Ovary (tissue), 7 donors: ENCODE measurements at regions not wholly inside any gene's neighbourhood (a gene's known extent, or its start where the extent isn't known, plus 50 kb on each side); places are given as distances from the start of the nearest gene placed in this dataset.
A peak's percentile ranks its signal among the peaks of the same experiment; 100 is the strongest.

Experiments used
- DNase-seq, 5 donors: peaks; one replicate each; pipeline ENCODE4 v3.0.0-alpha.2; 2019 to 2020
- H3K27ac ChIP-seq, 2 donors: fragments of 200-600 bp; one replicate each; pipeline versions ENCODE4 v1.5.1 to v1.8.0; 2019 to 2022
- H3K27me3 ChIP-seq: fragments of 200-600 bp; one replicate; pipeline ENCODE4 v1.8.0; 2022
- H3K36me3 ChIP-seq: fragments of 200-600 bp; sonication (generic); one replicate; pipeline ENCODE4 v1.5.1; 2019
- H3K4me1 ChIP-seq: one replicate; pipeline ENCODE4 v1.8.1; 2013; ENCODE audit warnings: mild to moderate bottlenecking, moderate library complexity; ENCODE audit not compliant: insufficient read depth
- H3K4me3 ChIP-seq: fragments of 200-600 bp; sonication (generic); one replicate; pipeline ENCODE4 v1.5.1; 2017
- H3K9me3 ChIP-seq, 2 donors: fragments of 200-600 bp in 1 of 2; sonication (generic) in 1 of 2; one replicate each; pipeline versions ENCODE4 v1.5.1 to v1.8.1; 2013 to 2019; ENCODE audit warnings: mild to moderate bottlenecking in 1 of 2, moderate library complexity in 1 of 2
- CTCF ChIP-seq, 3 donors: fragments of 450-650 bp in 2 of 3; fragments of 200-600 bp in 1 of 3; IDR thresholded peaks; one replicate each; pipeline versions ENCODE4 v1.5.1 to v1.8.0; 2016 to 2022; ENCODE audit warnings: antibody characterized with exemption in 3 of 3, mild to moderate bottlenecking in 1 of 3
- EP300 ChIP-seq: sonication (generic); formaldehyde crosslinking; IDR thresholded peaks from one replicate; pipeline ENCODE4 v1.6.1; 2017; ENCODE audit warnings: antibody characterized with exemption
- POLR2A ChIP-seq: fragments of 450-650 bp; IDR thresholded peaks from one replicate; pipeline ENCODE4 v1.6.1; 2017; ENCODE audit warnings: antibody characterized with exemption, mild to moderate bottlenecking, moderate library complexity
- WGBS, 3 donors: extraction: QIAGEN DNeasy Blood & Tissue Kit in 1 of 3; methylation state at CpG; one replicate each; pipeline versions ENCODE4 v1.1.5 to v1.1.7; 2013 to 2017; 5-methylcytosine and 5-hydroxymethylcytosine counted together
- intact Hi-C, 4 donors: fragments of 100-400 bp; cut with DNase I; formaldehyde crosslinking; loops; one replicate each; pipeline versions ENCODE4 v1.11.0 to v1.15.1; 2022 to 2023
- donor health status: DM: no; HTN: no; CAD: no; lungs with moderate emphysema.
- donor health status: DM: no; HTN: no; CAD: no.
- donor health status: Bipolar disorder and iron deficiency.
- donor health status: DM: no; HTN: no; CAD: no.
- donor health status: DM: yes; HTN: yes; CAD: no.

DNA sequence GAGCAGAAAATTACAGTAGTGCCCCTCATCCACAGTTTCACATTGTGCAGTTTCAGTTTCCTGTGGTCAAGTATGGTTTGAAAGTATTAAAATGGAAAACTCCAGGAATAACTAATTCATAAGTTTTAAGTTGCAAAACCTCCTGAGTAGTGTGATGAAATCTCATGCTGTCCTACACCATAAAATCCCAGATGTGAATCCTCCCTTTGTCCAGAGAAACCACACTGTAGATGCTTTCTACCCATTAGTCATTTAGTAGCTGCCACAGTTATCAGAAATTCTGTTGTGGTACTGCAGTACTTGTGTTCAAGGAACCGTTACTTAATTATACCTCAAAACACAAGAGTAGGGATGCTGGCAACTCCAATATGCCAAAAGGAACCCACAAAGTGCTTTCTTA is 74.7 kb downstream of the PTCHD4 start:
- intact Hi-C loops = no loop called here
- no peak for TF ChIP-seq POLR2A
- TF ChIP-seq CTCF (IDR thresholded peaks at IDR 0.05) = no peak
- no peak for TF ChIP-seq EP300
- Histone ChIP-seq H3K27ac (no peak overlapping the region), H3K4me1 (no peaks in the 10 kb centered on the region), H3K4me3 (no peak overlapping the region), H3K36me3 (no peaks in the 10 kb centered on the region), H3K9me3 (no peaks in the 10 kb centered on the region), H3K27me3 (no peaks in the 10 kb centered on the region)
- DNase-seq = no peak
- WGBS, 3 donors = 63 to 82% (median 70%) methylated on average over 1 of the region's 1 CpG

DNA sequence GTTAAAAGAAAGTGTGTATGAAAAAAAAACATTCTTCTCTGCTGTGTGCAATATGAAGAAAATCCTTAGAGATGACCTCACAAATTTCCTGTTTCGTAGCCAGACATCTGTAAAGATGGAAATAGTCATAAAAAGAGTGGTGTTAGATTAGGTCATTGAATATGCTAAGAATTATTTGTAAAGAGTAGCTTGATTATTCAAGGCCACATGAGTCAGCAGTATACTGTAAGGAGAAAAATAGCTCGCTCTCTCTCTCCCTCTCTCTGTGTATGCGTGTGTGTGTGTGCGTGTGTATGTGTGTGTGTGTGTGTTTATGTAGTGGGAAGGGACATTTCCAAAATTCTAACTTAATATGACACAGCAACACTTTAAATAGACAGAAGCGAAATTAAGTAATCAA is 78.8 kb downstream of the PTCHD4 start:
- WGBS, 3 donors = 10 to 14% (median 10%) methylated on average over 5 of the region's 5 CpGs
- peak in 1 of 5 donors; percentile 6 for DNase-seq
- intact Hi-C loops = no loop called here
- Histone ChIP-seq H3K9me3 (no peaks in the 10 kb centered on the region), H3K4me1 (no peaks in the 10 kb centered on the region), H3K4me3 (no peak overlapping the region), H3K27ac (no peak overlapping the region), H3K36me3 (no peaks in the 10 kb centered on the region), H3K27me3 (no peaks in the 10 kb centered on the region)
- no peak for TF ChIP-seq EP300
- no peak for TF ChIP-seq CTCF (IDR thresholded peaks at IDR 0.05)
- TF ChIP-seq POLR2A = no peak

DNA sequence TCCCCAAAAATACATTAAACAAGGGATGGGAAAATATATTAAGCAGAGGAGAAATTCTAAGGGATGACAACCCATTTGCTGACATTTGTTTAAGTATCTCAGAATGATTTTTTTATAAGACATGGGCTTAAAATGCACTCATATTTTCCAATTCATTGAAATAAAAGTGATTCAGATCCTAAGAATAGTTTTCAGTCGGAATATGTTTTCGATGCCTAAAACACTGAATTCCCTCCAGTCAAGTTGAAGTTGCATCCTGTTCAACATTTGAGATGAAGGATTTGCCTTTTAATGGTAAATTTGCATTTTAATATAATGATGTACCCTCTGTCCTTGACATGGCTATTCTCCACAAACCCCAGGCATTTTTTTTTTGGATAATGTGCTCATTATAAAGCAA is 79.3 kb downstream of the PTCHD4 start:
- intact Hi-C loops = no loop called here
- H3K4me1 ChIP-seq = no peaks in the 10 kb centered on the region
- H3K4me3 ChIP-seq = no peak overlapping the region
- no peak for TF ChIP-seq POLR2A
- no peak for TF ChIP-seq EP300
- TF ChIP-seq CTCF (IDR thresholded peaks at IDR 0.05) = no peak
- no peaks in the 10 kb centered on the region for H3K27me3 ChIP-seq
- DNase-seq = no peak
- no peaks in the 10 kb centered on the region for H3K36me3 ChIP-seq
- no peak overlapping the region for H3K27ac ChIP-seq
- H3K9me3 ChIP-seq = no peaks in the 10 kb centered on the region
- 40 to 59% (median 47%) methylated on average over 2 of the region's 2 CpGs for WGBS, 3 donors

- H3K4me3 ChIP-seq = no peak overlapping the region
- H3K27me3 ChIP-seq = no peaks in the 10 kb centered on the region
- no peaks in the 10 kb centered on the region for H3K4me1 ChIP-seq
- intact Hi-C loops = no loop called here
- TF ChIP-seq EP300 (no peak), POLR2A (no peak), CTCF (IDR thresholded peaks at IDR 0.05) (no peak)
- H3K36me3 ChIP-seq = no peaks in the 10 kb centered on the region
- H3K27ac ChIP-seq = no peak overlapping the region
- WGBS, 3 donors = 61 to 78% (median 64%) methylated on average over 8 of the region's 8 CpGs
- H3K9me3 ChIP-seq = no peaks in the 10 kb centered on the region
- DNase-seq = no peak
These were observed 83.1 kb downstream of the PTCHD4 start for GRCh38 chr6:48027704-48028435.
